Vagina (tissue), 2 donors: ENCODE measurements at regions not wholly inside any gene's neighbourhood (a gene's known extent, or its start where the extent isn't known, plus 50 kb on each side); places are given as distances from the start of the nearest gene placed in this dataset.

Experiments
- POLR2A ChIP-seq, 2 donors: fragments of 450-650 bp; IDR thresholded peaks; one replicate each; pipeline ENCODE4 v1.6.1; 2017; ENCODE audit warnings: antibody characterized with exemption in 2 of 2, mild to moderate bottlenecking in 2 of 2, moderate library complexity in 2 of 2
- POLR2AphosphoS5 ChIP-seq, 2 donors: sonication (generic); formaldehyde crosslinking; IDR thresholded peaks; one replicate each; pipeline ENCODE4 v1.9.0; 2017; ENCODE audit warnings: antibody characterized with exemption in 2 of 2, mild to moderate bottlenecking in 2 of 2, low read depth in 1 of 2; ENCODE audit not compliant: insufficient read depth in 1 of 2
- TF ChIP-seq, protein P1 (sequence below), 3 experiments: fragments of 450-650 bp in 2 of 3; fragments of 200-600 bp in 1 of 3; sonication (generic) in 1 of 3; IDR thresholded peaks; one replicate each; pipeline ENCODE4 v1.5.1; 2017 to 2019; ENCODE audit warnings: antibody characterized with exemption in 3 of 3, mild to moderate bottlenecking in 2 of 3, moderate library complexity in 2 of 3

DNA sequence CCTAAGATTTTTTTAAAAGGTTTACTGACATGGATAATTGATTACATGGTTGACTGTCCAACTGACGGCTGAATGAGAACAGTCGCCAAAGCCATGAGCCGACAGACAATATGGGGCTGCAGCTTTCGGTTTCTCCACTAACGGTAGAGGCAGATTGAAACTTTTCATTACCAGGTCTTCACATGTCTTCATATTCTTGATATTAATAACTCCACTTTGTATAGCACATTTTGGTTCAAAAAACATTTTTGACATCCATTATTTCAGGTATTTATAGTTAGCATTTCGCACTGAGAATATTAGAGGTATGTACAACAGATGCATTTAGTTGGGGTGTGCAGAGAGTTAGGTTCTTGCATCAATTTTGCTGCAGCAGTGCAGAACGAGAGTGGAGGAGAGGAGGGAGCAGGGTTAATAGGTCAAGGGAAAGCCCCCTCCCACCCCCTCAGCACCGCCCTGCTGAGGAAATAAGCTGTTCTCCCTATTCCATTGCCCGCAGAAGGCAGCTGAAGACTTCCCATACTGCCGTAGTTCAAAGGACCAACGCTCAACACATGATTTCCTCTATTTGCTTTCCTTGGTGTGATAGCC, 73.6 kb upstream of the ADTRP start:
- TF ChIP-seq POLR2A (IDR thresholded peaks at IDR 0.05): no peak
- TF ChIP-seq, protein P1, sequence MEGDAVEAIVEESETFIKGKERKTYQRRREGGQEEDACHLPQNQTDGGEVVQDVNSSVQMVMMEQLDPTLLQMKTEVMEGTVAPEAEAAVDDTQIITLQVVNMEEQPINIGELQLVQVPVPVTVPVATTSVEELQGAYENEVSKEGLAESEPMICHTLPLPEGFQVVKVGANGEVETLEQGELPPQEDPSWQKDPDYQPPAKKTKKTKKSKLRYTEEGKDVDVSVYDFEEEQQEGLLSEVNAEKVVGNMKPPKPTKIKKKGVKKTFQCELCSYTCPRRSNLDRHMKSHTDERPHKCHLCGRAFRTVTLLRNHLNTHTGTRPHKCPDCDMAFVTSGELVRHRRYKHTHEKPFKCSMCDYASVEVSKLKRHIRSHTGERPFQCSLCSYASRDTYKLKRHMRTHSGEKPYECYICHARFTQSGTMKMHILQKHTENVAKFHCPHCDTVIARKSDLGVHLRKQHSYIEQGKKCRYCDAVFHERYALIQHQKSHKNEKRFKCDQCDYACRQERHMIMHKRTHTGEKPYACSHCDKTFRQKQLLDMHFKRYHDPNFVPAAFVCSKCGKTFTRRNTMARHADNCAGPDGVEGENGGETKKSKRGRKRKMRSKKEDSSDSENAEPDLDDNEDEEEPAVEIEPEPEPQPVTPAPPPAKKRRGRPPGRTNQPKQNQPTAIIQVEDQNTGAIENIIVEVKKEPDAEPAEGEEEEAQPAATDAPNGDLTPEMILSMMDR (IDR thresholded peaks at IDR 0.05): no peak
- TF ChIP-seq POLR2AphosphoS5 (IDR thresholded peaks at IDR 0.05; ENCODE audit: insufficient read depth in 1 of 2, low read depth in 1 of 2): no peak
